ENCODE measurements at regions not wholly inside any gene's neighbourhood (a gene's known extent, or its start where the extent isn't known, plus 50 kb on each side); places are given as distances from the start of the nearest gene placed in this dataset.
A peak's percentile ranks its signal among the peaks of the same experiment; 100 is the strongest.

DNA sequence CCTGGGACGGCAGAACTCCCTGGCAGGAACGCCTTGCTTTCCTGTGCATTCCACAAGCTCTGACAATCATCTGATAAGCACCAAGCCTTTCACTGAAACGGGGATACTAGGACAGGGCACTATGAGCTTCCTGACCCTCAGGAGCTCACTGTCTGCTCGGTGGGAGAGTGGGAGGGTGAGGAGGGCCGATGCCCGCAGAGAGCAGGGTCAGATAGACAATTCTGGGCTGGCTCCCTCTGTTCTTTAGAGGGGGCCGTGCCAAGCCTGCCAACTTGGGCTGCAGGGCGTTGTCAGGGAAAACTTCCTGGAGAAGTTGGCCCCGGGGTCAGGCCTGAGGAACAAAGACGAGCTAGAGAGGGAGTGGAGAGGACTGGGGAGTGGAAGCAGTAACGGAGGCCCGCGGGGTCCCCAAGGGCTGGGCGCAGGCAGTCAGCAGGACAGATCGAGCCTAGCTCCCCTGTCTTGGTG is 82.0 kb downstream of the CTAGE1 start:
- Histone ChIP-seq H2AFZ (no peak overlapping the region), H3K36me3 (replicated peaks; ENCODE audit: insufficient read depth, low read depth) (no peaks in the 10 kb centered on the region), H4K20me1 (ENCODE audit: insufficient read depth, poor library complexity, severe bottlenecking) (no peaks in the 10 kb centered on the region), H3K27ac (no peak overlapping the region), H3K4me1 (ENCODE audit: insufficient read depth) (peaks cover 9% of the 10 kb centered on the region), H3K79me2 (no peaks in the 10 kb centered on the region), H3K4me3 (no peak overlapping the region), H3K27me3 (no peaks in the 10 kb centered on the region), H3K9me3 (ENCODE audit: low read depth) (no peaks in the 10 kb centered on the region), H3K9me2 (replicated peaks; ENCODE audit: insufficient read depth) (no peaks in the 10 kb centered on the region), H3K4me2 (peak overlapping the region; percentile 7)
- 72% methylated on average over 15 of the region's 15 CpGs for WGBS (ENCODE audit: low lambda C conversion rate, missing lambda C conversion rate)
- DNase-seq (ENCODE audit: low spot score), result no peak
- TF ChIP-seq EZH2phosphoT487 (IDR thresholded peaks at IDR 0.05; ENCODE audit: low read depth, severe bottlenecking, unreplicated experiment), result no peak
- no peak for TF ChIP-seq EZH2 (IDR thresholded peaks at IDR 0.05; ENCODE audit: borderline replicate concordance)
- TF ChIP-seq CTCF (IDR thresholded peaks at IDR 0.05; ENCODE audit: poor library complexity), result no peak

DNA sequence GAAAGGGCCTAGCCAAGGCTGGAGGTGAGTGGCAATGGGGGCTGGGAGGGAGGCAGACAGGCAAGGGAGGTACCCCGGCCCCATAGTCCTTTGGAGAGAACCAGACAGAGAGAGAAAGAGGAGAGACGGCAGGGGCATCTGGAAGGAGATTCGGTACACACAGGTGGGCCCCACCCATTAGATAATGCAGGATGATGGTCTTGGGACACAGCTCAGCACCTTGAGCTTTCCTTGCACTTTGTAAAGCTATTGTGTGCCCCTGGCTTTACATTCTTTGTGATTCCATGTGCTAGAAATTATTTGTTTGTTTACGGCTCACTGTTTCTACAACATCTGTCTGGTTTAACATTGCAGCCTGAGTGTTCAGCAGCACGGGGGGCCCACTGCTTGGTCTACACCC is 83.1 kb downstream of the CTAGE1 start:
- DNase-seq (ENCODE audit: low spot score), result no peak
- Histone ChIP-seq H3K9me3 (ENCODE audit: low read depth) (no peaks in the 10 kb centered on the region), H3K27ac (no peak overlapping the region), H4K20me1 (ENCODE audit: insufficient read depth, poor library complexity, severe bottlenecking) (no peaks in the 10 kb centered on the region), H3K27me3 (no peaks in the 10 kb centered on the region), H3K4me3 (no peak overlapping the region), H3K4me1 (ENCODE audit: insufficient read depth) (no peaks in the 10 kb centered on the region), H3K36me3 (replicated peaks; ENCODE audit: insufficient read depth, low read depth) (no peaks in the 10 kb centered on the region), H3K4me2 (no peak overlapping the region), H3K79me2 (no peaks in the 10 kb centered on the region), H2AFZ (no peak overlapping the region), H3K9me2 (replicated peaks; ENCODE audit: insufficient read depth) (no peaks in the 10 kb centered on the region)
- WGBS (ENCODE audit: low lambda C conversion rate, missing lambda C conversion rate), result 89% methylated on average over 5 of the region's 5 CpGs
- TF ChIP-seq CTCF (IDR thresholded peaks at IDR 0.05; ENCODE audit: poor library complexity) (no peak), EZH2phosphoT487 (IDR thresholded peaks at IDR 0.05; ENCODE audit: low read depth, severe bottlenecking, unreplicated experiment) (no peak), EZH2 (IDR thresholded peaks at IDR 0.05; ENCODE audit: borderline replicate concordance) (no peak)

- Histone ChIP-seq H3K79me2 (no peaks in the 10 kb centered on the region), H3K27ac (no peak overlapping the region), H3K4me2 (no peak overlapping the region), H3K4me3 (no peak overlapping the region), H3K9me3 (ENCODE audit: low read depth) (no peaks in the 10 kb centered on the region), H3K4me1 (ENCODE audit: insufficient read depth) (no peaks in the 10 kb centered on the region), H4K20me1 (ENCODE audit: insufficient read depth, poor library complexity, severe bottlenecking) (no peaks in the 10 kb centered on the region), H3K27me3 (no peaks in the 10 kb centered on the region), H2AFZ (no peak overlapping the region), H3K9me2 (replicated peaks; ENCODE audit: insufficient read depth) (no peaks in the 10 kb centered on the region), H3K36me3 (replicated peaks; ENCODE audit: insufficient read depth, low read depth) (no peaks in the 10 kb centered on the region)
- 80% methylated on average over 5 of the region's 5 CpGs for WGBS (ENCODE audit: low lambda C conversion rate, missing lambda C conversion rate)
- TF ChIP-seq EZH2 (IDR thresholded peaks at IDR 0.05; ENCODE audit: borderline replicate concordance) (no peak), CTCF (IDR thresholded peaks at IDR 0.05; ENCODE audit: poor library complexity) (no peak), EZH2phosphoT487 (IDR thresholded peaks at IDR 0.05; ENCODE audit: low read depth, severe bottlenecking, unreplicated experiment) (no peak)
- DNase-seq (ENCODE audit: low spot score), result no peak
These were observed 85.1 kb downstream of the CTAGE1 start for GRCh38 chr18:22332590-22332989.

DNA sequence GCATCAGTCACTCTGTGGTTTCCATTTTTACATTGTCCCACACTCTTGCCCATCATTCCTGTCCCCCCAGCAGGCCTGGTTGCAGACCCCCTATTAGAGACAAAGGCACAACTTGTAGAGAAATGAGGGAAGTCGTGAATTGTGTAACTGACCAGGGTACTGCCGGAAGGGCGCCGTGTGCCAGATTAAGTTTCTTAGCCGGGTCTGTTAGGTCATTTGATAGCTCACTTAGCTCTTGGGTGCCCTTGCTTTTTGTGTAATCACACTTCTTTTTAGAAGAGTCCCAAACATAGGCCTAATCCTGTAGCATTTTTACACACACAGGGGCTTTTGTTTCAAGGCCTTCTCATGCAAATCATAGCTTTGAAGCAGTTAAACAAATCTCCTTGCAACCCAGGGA is 87.2 kb downstream of the CTAGE1 start:
- Histone ChIP-seq H2AFZ (no peak overlapping the region), H3K4me3 (no peak overlapping the region), H3K27ac (no peak overlapping the region), H4K20me1 (ENCODE audit: insufficient read depth, poor library complexity, severe bottlenecking) (no peaks in the 10 kb centered on the region), H3K36me3 (replicated peaks; ENCODE audit: insufficient read depth, low read depth) (no peaks in the 10 kb centered on the region), H3K79me2 (no peaks in the 10 kb centered on the region), H3K4me1 (ENCODE audit: insufficient read depth) (no peaks in the 10 kb centered on the region), H3K9me3 (ENCODE audit: low read depth) (no peaks in the 10 kb centered on the region), H3K9me2 (replicated peaks; ENCODE audit: insufficient read depth) (no peaks in the 10 kb centered on the region), H3K4me2 (no peak overlapping the region), H3K27me3 (no peaks in the 10 kb centered on the region)
- no peak for DNase-seq (ENCODE audit: low spot score)
- TF ChIP-seq EZH2phosphoT487 (IDR thresholded peaks at IDR 0.05; ENCODE audit: low read depth, severe bottlenecking, unreplicated experiment) (no peak), EZH2 (IDR thresholded peaks at IDR 0.05; ENCODE audit: borderline replicate concordance) (no peak), CTCF (IDR thresholded peaks at IDR 0.05; ENCODE audit: poor library complexity) (no peak)
- WGBS (ENCODE audit: low lambda C conversion rate, missing lambda C conversion rate), result 61% methylated on average over 5 of the region's 5 CpGs

Data from hepatocyte (in vitro differentiated cells).